HG03095 (cell line): ENCODE measurements at regions not wholly inside any gene's neighbourhood (a gene's known extent, or its start where the extent isn't known, plus 50 kb on each side); places are given as distances from the start of the nearest gene placed in this dataset.

Experiments
- ATAC-seq: cut with Tn5 transposase; IDR thresholded peaks from one replicate; pipeline ENCODE4 v1.9.1; 2021; ENCODE audit warnings: moderate library complexity; ENCODE audit not compliant: unreplicated experiment

- no peak for ATAC-seq
These were observed 301.9 kb upstream of the SALL3 start for GRCh38 chr18:78677483-78678317.

- no peak for ATAC-seq
These were observed 301.3 kb upstream of the SALL3 start for GRCh38 chr18:78678318-78678695.

- no peak for ATAC-seq
These were observed 300.6 kb upstream of the SALL3 start for GRCh38 chr18:78679031-78679430.

GRCh38 chr18:78679613-78680260, 299.9 kb upstream of the SALL3 start:
- no peak for ATAC-seq

- no peak for ATAC-seq
These were observed 298.2 kb upstream of the SALL3 start for GRCh38 chr18:78681396-78681795.

- no peak for ATAC-seq
These were observed 297.7 kb upstream of the SALL3 start for GRCh38 chr18:78681934-78682333.

- ATAC-seq: no peak
These were observed 296.9 kb upstream of the SALL3 start for GRCh38 chr18:78682716-78683115.

- no peak for ATAC-seq
These were observed 296.2 kb upstream of the SALL3 start for GRCh38 chr18:78683191-78684010.

GRCh38 chr18:78685250-78685979, 294.2 kb upstream of the SALL3 start:
- ATAC-seq: no peak

- no peak for ATAC-seq
These were observed 293.6 kb upstream of the SALL3 start for GRCh38 chr18:78685980-78686530.

- no peak for ATAC-seq
These were observed 292.5 kb upstream of the SALL3 start for GRCh38 chr18:78686976-78687685.

GRCh38 chr18:78687736-78688135, 291.9 kb upstream of the SALL3 start:
- ATAC-seq: no peak

GRCh38 chr18:78688249-78688648, 291.4 kb upstream of the SALL3 start:
- ATAC-seq: no peak

GRCh38 chr18:78688916-78689315, 290.7 kb upstream of the SALL3 start:
- no peak for ATAC-seq

- no peak for ATAC-seq
These were observed 290.0 kb upstream of the SALL3 start for GRCh38 chr18:78689606-78690005.

- no peak for ATAC-seq
These were observed 287.5 kb upstream of the SALL3 start for GRCh38 chr18:78692105-78692504.

GRCh38 chr18:78693429-78693828, 286.2 kb upstream of the SALL3 start:
- ATAC-seq: no peak

GRCh38 chr18:78696698-78697435, 282.8 kb upstream of the SALL3 start:
- ATAC-seq: no peak

GRCh38 chr18:78697446-78697845, 282.2 kb upstream of the SALL3 start:
- ATAC-seq: no peak
